NCI-H510A (cell line): ENCODE measurements at regions not wholly inside any gene's neighbourhood (a gene's known extent, or its start where the extent isn't known, plus 50 kb on each side); places are given as distances from the start of the nearest gene placed in this dataset.

Experiments used
- DNase-seq: peaks from one replicate; lab custom pipeline; 2025; lab: John Stamatoyannopoulos, UW

GRCh38 chr18:75158465-75159237, 50.3 kb downstream of the PTGR3 start:
- no peak for DNase-seq

- no peak for DNase-seq
These were observed 51.1 kb downstream of the PTGR3 start for GRCh38 chr18:75157851-75158250.

GRCh38 chr18:75157381-75157780, 51.6 kb downstream of the PTGR3 start:
- no peak for DNase-seq

- no peak for DNase-seq
These were observed 52.1 kb downstream of the PTGR3 start for GRCh38 chr18:75156831-75157230.

- DNase-seq: no peak
These were observed 52.7 kb downstream of the PTGR3 start for GRCh38 chr18:75156139-75156750.

- no peak for DNase-seq
These were observed 53.9 kb downstream of the PTGR3 start for GRCh38 chr18:75154997-75155396.

DNA sequence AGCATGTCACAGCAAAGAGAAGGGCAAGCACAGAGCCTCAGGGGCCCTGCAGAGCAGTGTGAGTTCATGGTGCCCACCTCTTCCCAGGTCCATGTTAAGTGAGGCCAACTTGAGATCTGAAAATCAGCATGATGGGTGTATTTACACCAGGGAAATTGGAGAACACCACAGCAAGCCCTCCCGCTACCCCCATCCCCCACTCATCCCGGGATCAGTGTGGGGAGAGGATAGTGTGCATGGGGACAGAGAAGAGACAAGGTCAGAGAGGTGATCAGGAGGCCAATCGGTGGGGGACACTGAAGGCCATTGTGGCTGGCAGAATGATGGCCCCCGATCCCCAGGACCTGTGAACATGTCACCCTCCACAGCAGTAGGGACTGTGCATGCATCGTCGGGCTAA, 54.7 kb downstream of the PTGR3 start:
- DNase-seq: no peak

DNA sequence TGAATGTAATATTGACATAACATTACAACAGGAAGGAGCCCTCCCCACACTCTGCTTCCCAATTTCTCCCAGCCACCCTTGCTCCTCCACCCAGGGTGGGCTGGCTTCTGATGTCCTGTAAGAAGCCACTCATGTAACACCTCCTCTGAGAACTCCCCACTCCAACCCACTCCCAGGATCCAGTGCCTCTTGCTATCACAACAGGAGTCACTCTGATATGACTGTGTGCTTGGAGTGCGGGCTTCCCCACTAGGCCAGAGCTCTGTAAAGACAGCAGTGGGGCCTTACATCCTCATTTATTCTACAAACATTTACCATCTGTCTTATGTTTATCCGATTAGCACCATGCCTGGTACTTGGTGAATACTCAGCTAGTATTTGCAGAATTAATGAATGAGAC, 65.1 kb downstream of the PTGR3 start:
- no peak for DNase-seq

DNA sequence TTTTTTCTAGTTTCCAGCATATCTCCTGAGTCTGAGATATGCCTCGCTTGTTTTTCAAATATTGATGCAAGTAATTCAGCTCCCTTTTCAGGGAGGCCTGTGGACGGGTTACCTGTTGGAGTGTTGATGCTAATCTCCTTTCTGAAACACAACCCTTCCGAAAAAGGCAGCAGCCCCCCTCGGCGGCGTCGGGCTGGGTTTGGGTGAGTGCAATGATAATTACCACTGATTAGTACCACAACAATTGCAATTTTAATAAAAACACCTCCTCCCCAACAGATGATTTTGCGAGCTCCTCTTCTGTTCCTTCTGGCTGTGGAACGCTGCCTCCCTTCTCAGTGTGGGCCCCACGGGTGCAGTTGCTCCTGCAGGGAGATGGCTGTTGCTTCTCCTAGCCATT, 66.3 kb downstream of the PTGR3 start:
- no peak for DNase-seq

DNA sequence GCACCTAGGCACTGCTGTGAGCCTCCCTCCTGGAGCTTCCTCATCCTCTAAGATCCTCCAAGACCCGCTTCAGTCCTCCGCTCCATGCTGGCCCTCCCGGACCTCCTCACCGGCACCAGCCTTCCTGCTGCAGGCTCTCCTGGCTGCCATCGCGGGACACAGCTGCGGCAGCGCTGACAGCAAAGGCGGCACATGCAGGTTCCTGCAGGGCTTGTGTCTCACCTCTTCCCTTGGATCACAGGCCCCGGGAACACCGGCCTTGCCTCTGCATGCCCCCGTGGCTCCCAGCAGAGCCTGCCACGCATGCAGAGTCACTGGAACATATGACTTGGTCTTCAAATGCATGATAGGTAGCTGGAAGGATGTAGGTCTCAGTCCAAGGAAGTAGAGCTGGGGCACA, 67.2 kb downstream of the PTGR3 start:
- no peak for DNase-seq

DNA sequence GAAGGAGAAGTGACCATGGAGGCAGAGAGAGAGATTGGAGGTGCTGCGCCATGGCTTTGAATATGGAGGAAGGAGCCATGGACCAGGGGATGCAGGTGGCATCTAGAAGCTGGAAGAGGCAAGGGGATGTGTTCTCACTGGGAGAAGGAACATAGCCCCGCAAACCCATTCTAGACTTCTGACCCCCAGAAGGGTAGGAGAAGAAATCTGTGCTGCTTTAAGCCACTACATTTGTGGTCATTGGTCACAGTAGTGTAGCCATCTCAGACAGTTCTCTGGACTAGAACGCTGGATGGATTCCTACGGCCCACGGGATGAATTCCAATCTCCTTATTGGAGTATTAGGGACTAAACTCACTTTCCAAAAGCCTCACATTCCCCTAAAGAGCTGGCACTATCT, 67.8 kb downstream of the PTGR3 start:
- DNase-seq: no peak

DNA sequence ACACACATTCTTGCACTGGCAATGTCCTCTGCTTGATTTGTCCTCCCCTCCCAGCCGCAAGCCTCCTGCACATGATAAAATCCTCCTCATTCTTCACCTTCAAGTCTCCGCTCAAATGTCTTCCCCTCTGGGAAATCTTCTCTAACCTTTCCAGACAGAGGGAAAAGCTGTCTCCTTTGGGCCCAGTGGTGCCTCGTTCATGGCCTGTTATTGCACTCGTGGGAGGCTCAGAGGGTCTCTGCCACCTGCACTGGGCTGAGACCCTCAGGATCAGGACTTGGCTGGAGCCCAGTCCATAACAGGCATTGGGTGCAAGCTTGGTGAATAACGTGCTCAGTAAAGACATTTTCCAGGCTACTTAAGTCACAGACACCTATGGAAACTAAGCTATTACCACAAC, 68.6 kb downstream of the PTGR3 start:
- no peak for DNase-seq

DNA sequence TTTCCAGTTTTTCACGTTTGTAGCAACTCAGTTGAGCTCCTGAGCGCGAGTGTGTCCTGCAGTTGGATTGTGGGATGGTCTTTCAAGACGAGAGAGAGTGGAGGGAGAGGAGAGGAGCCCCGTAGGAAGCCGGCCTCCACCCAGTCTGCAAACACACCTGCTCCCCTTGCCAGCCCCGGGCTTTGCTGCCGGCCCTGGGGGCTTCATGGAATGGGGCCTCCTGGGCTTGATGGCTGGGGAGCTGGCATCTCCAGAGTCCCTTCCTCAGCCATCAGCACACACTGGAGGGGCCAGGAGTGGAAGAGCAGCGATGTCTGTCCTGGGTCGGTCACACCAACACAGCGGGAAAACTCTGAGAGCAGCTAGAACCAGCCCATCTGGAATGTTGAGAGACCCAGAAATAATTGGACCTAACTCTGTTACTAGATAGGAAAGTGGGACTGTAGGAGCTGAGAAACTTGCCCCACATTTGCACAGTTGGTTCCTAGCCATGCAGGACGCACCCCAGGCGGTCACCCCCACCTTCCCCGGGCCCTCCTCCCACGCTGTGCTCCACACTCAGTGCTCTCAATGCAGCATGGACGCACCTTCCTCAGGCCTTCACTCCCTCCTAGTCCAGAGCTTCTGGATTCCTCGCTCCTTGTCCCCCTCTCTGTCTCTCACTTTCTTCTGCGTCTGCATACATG, 69.6 kb downstream of the PTGR3 start:
- no peak for DNase-seq

- no peak for DNase-seq
These were observed 71.5 kb downstream of the PTGR3 start for GRCh38 chr18:75137346-75137877.

DNA sequence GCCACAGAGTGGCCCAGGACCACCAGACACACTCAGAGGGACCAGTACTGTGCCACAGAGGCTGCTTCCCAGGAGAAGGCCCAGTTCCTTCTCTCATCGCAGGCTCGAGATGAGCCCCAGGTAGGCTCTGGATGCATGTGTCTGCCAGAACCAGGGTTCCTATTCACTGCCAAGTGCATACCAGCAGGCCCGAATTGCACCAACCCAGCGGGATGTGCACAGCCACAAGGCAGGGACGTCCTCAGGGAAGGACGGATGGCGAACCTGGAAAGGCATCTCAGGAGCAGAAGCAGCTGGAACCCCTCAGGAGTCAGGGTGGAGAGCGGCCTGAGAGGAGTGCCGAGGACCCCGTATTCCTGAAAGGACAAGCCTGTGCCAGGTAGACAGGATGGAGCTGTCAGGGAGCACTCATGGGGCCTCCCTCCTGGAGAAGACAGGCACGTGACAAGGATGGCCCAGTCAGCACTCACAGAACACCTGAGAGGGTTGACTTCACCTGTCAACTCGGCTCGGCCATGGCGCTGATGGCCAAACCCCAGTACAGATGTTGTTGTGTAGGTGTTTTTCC, 73.7 kb downstream of the PTGR3 start:
- DNase-seq: no peak

DNA sequence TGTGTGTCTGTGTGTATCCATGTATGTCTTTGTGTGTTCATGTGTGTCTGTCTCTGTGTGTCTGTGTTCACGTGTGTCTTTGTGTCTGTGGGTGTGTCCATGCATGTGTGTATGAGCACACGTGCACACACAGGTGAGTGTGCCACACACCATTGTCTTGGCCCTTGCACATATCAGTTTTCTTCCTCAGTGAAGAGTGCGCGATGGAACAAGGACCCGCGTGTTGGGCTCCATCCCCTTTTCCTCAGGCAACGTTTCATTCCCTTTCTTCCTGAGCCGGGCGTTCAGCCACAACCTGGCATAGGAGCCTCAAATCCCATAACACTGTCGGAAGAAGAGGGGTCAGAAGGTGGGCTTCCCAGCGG, 74.3 kb downstream of the PTGR3 start:
- no peak for DNase-seq

- no peak for DNase-seq
These were observed 75.0 kb downstream of the PTGR3 start for GRCh38 chr18:75133721-75134610.

DNA sequence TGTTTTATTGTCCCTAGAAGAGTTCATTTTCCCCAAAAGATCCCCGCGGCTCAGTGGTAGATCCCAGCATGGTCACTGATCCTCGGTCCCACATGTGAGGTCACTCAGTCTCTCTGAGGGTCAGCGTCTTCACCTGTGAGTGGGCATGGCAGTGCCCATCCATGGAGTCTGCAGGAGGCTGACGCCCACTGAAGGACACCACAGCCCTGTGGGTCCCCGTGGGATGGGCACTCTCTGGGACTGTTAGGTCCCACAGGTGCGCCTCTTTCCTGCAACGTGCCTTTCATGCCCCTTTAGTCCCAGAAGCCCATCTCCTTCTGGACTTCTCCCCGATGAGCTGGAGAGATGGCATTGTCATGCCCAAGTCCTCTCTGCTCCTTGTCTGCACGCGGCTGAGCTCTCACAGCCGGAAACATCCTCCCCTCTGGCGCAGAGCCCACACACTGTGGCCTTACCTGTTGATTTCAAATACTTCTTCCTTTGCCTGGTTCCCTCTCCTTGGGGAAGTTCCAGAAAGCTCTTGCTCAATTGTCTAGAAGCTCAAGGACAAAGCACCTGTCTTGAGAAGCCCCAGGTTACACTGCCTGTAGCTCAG, 75.9 kb downstream of the PTGR3 start:
- DNase-seq: no peak

- no peak for DNase-seq
These were observed 76.7 kb downstream of the PTGR3 start for GRCh38 chr18:75132098-75132870.

- DNase-seq: no peak
These were observed 77.4 kb downstream of the PTGR3 start for GRCh38 chr18:75131381-75132000.
